OCI-LY1 (cell line): ENCODE measurements at regions not wholly inside any gene's neighbourhood (a gene's known extent, or its start where the extent isn't known, plus 50 kb on each side); places are given as distances from the start of the nearest gene placed in this dataset.

Experiments used
- H2AFZ ChIP-seq: fragments of 200-600 bp; sonication (generic), shearing (Covaris generic); 2 replicates; pipeline ENCODE4 v1.6.0; 2014; ENCODE audit warnings: antibody characterized with exemption, mild to moderate bottlenecking, low read length
- H3F3A ChIP-seq: fragments of 200-600 bp; sonication (generic), shearing (Covaris generic); 2 replicates; pipeline ENCODE4 v1.6.0; 2014; ENCODE audit warnings: mild to moderate bottlenecking, antibody characterized with exemption, low read length, moderate library complexity; ENCODE audit not compliant: insufficient read depth
- H3K27ac ChIP-seq: fragments of 200-600 bp; sonication (generic); 2 replicates; pipeline ENCODE4 v1.5.1; 2014; ENCODE audit warnings: low read length, mixed run types, mild to moderate bottlenecking, low read depth; ENCODE audit not compliant: poor library complexity, severe bottlenecking
- H3K27me3 ChIP-seq: fragments of 200-600 bp; sonication (generic); 2 replicates; pipeline ENCODE4 v1.6.0; 2014; ENCODE audit warnings: antibody characterized with exemption, mild to moderate bottlenecking, low read length, moderate library complexity; ENCODE audit not compliant: insufficient read depth
- H3K36me3 ChIP-seq: fragments of 200-600 bp; sonication (generic); 2 replicates; pipeline ENCODE4 v1.6.1; 2014; ENCODE audit warnings: mild to moderate bottlenecking, antibody characterized with exemption, low read length, moderate library complexity, mixed read lengths; ENCODE audit not compliant: insufficient read depth
- H3K4me1 ChIP-seq: fragments of 200-600 bp; sonication (generic); 2 replicates; pipeline ENCODE4 v1.5.1; 2014; ENCODE audit warnings: mild to moderate bottlenecking, low read length, moderate library complexity; ENCODE audit not compliant: insufficient read depth, severe bottlenecking
- H3K4me2 ChIP-seq: fragments of 200-600 bp; sonication (generic), shearing (Covaris generic); 2 replicates; pipeline ENCODE4 v1.6.1; 2014; ENCODE audit warnings: low read length
- H3K4me3 ChIP-seq: fragments of 200-600 bp; sonication (generic); 2 replicates; pipeline ENCODE4 v1.5.1; 2014; ENCODE audit warnings: low read length, low read depth, mild to moderate bottlenecking, mixed read lengths; ENCODE audit not compliant: poor library complexity, severe bottlenecking
- H3K79me2 ChIP-seq: fragments of 200-600 bp; shearing (Covaris generic); 2 replicates; pipeline ENCODE4 v1.6.1; 2016; ENCODE audit warnings: mixed run types, low read length, mixed read lengths; ENCODE audit not compliant: insufficient read depth
- H3K9ac ChIP-seq: fragments of 200-600 bp; sonication (generic), shearing (Covaris generic); 2 replicates; pipeline ENCODE4 v1.6.1; 2014; ENCODE audit warnings: mild to moderate bottlenecking, low read length, mixed read lengths
- H3K9me2 ChIP-seq: fragments of 200-600 bp; sonication (generic), shearing (Covaris generic); 2 replicates; pipeline ENCODE4 v1.6.1; 2014; ENCODE audit warnings: low read depth, mild to moderate bottlenecking, low read length, mixed read lengths
- H3K9me3 ChIP-seq: fragments of 200-600 bp; shearing (Covaris generic); 2 replicates; pipeline ENCODE4 v1.6.1; 2014; ENCODE audit warnings: low read length, mixed read lengths
- H4K20me1 ChIP-seq: fragments of 200-600 bp; sonication (generic), shearing (Covaris generic); 2 replicates; pipeline ENCODE4 v1.6.0; 2016; ENCODE audit warnings: mild to moderate bottlenecking, low read length; ENCODE audit not compliant: insufficient read depth
- CTCF ChIP-seq: fragments of 200-600 bp; sonication (generic), shearing (Covaris generic); IDR thresholded peaks from 2 replicates; pipeline ENCODE4 v1.5.1; 2017; ENCODE audit warnings: mild to moderate bottlenecking, antibody characterized with exemption, low read length, moderate library complexity, mixed read lengths
- EZH2 ChIP-seq: fragments of 200-600 bp; sonication (generic), shearing (Covaris generic); IDR thresholded peaks from 2 replicates; pipeline ENCODE4 v1.8.0; 2017; ENCODE audit warnings: borderline replicate concordance, mixed run types, mild to moderate bottlenecking, antibody characterized with exemption, low read length, moderate library complexity, mixed read lengths

- H3K36me3 ChIP-seq, result no peaks in the 10 kb centered on the region
- no peak overlapping the region for H3K4me3 ChIP-seq
- no peak overlapping the region for H2AFZ ChIP-seq
- no peaks in the 10 kb centered on the region for H3F3A ChIP-seq
- H4K20me1 ChIP-seq, result no peaks in the 10 kb centered on the region
- H3K9me2 ChIP-seq, result no peaks in the 10 kb centered on the region
- H3K9ac ChIP-seq, result no peak overlapping the region
- H3K27me3 ChIP-seq, result no peaks in the 10 kb centered on the region
- H3K27ac ChIP-seq, result no peak overlapping the region
- H3K79me2 ChIP-seq, result no peaks in the 10 kb centered on the region
- no peaks in the 10 kb centered on the region for H3K4me1 ChIP-seq
- TF ChIP-seq EZH2 (no peak), CTCF (no peak)
- H3K4me2 ChIP-seq, result no peak overlapping the region
- no peaks in the 10 kb centered on the region for H3K9me3 ChIP-seq
These were observed 362.3 kb upstream of the PRR16 start for GRCh38 chr5:120101771-120102170.

- no peak overlapping the region for H3K9ac ChIP-seq
- H3K27ac ChIP-seq, result no peak overlapping the region
- no peaks in the 10 kb centered on the region for H3F3A ChIP-seq
- no peaks in the 10 kb centered on the region for H3K9me3 ChIP-seq
- H3K27me3 ChIP-seq, result no peaks in the 10 kb centered on the region
- no peak overlapping the region for H3K4me2 ChIP-seq
- H3K9me2 ChIP-seq, result no peaks in the 10 kb centered on the region
- no peak overlapping the region for H3K4me3 ChIP-seq
- no peaks in the 10 kb centered on the region for H4K20me1 ChIP-seq
- no peaks in the 10 kb centered on the region for H3K4me1 ChIP-seq
- H3K79me2 ChIP-seq, result no peaks in the 10 kb centered on the region
- no peaks in the 10 kb centered on the region for H3K36me3 ChIP-seq
- no peak for TF ChIP-seq EZH2
- no peak overlapping the region for H2AFZ ChIP-seq
These were observed 360.6 kb upstream of the PRR16 start for GRCh38 chr5:120103495-120103894.

- Histone ChIP-seq H3K9me2 (no peaks in the 10 kb centered on the region), H2AFZ (no peak overlapping the region), H4K20me1 (no peaks in the 10 kb centered on the region), H3K9ac (no peak overlapping the region), H3K27ac (no peak overlapping the region), H3K79me2 (no peaks in the 10 kb centered on the region), H3K27me3 (no peaks in the 10 kb centered on the region), H3F3A (no peaks in the 10 kb centered on the region), H3K4me2 (no peak overlapping the region), H3K4me3 (no peak overlapping the region), H3K36me3 (no peaks in the 10 kb centered on the region), H3K9me3 (no peaks in the 10 kb centered on the region), H3K4me1 (no peaks in the 10 kb centered on the region)
- TF ChIP-seq CTCF, result no peak
- no peak for TF ChIP-seq EZH2
These were observed 357.1 kb upstream of the PRR16 start for GRCh38 chr5:120106912-120107525.
